NCI-H446 (cell line): ENCODE measurements at regions not wholly inside any gene's neighbourhood (a gene's known extent, or its start where the extent isn't known, plus 50 kb on each side); places are given as distances from the start of the nearest gene placed in this dataset.
A peak's percentile ranks its signal among the peaks of the same experiment; 100 is the strongest.

ENCODE experiments used
- DNase-seq, 2 experiments: peaks; one replicate each; lab custom pipeline; 2025; lab: John Stamatoyannopoulos, UW

- DNase-seq: peak in 1 of 2 experiments; percentile 66
Observed at GRCh38 chr12:67426067-67426466, 156.9 kb downstream of the CAND1 start.

DNA sequence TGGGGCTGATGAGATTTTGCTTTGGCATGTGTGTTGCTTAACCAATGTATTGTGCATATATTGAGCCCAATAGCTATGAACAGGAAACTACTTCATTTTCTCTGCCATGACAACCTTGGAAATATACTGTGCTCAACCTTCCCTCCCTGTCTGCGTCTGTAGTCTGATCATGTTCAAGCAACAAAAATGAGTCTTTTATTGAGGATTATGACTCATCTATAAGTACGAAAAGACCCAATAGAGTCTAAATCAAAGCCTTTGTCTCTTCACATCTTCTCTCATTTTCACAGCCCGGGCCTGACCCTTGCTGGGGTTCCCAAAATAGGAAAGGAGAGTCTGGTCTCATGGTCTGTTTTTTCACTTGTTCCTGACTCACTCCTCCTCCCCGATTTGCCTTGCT is 158.2 kb downstream of the CAND1 start:
- no peak for DNase-seq

DNA sequence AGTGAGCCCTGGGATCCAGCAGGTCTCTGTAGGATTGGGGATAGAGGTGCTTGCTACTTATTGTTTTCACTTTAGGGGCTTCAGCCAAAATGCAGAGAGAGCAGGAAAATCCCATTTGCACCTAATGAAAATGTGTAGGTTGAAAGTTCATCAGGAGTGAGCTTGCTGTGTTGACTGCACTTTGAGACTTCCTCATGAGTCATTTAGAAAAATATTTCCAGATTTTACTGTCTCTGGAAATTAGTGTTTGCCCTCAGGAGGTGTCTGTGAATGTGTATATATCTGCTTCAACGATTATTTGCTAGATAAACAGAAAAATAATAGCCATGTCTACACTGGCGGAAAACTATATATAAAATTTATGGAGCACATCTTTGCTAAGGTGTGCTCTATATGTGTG is 159.3 kb downstream of the CAND1 start:
- DNase-seq: no peak

DNA sequence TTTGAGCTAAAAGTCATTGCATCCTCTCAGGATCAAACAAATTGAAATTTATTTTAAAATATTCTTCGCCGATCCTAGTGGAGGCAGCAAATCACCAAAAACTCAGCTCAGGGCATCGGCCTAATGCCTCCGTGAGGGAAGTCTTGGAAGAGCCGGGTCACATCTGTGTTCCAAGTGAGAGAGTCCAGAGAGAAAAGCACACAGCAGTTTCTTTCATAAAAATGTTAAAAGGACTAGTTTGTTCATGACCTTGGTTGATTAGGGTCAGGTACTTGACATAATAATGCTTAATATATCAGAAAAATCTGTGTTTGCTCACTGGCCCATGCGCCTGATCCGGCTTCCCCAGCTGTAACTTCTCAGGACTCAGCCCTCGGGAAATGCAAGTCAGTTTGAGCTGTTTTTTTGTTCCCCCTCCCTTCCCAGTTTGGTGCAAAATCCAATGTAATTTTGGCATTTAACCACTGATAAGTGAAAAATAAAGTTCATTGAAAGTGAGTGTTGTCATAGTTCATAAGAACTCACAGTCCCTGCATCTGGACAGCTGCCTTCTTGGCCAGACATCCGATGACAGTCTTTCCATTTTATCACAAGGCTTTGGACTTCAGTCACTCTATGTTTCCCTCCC is 161.7 kb downstream of the CAND1 start:
- peak in 1 of 2 experiments; percentile 67 for DNase-seq

- DNase-seq: no peak
Observed at GRCh38 chr12:67431411-67432020, 162.4 kb downstream of the CAND1 start.

- DNase-seq: peak in 1 of 2 experiments; percentile 37
Observed at GRCh38 chr12:67433385-67434175, 164.4 kb downstream of the CAND1 start.

DNA sequence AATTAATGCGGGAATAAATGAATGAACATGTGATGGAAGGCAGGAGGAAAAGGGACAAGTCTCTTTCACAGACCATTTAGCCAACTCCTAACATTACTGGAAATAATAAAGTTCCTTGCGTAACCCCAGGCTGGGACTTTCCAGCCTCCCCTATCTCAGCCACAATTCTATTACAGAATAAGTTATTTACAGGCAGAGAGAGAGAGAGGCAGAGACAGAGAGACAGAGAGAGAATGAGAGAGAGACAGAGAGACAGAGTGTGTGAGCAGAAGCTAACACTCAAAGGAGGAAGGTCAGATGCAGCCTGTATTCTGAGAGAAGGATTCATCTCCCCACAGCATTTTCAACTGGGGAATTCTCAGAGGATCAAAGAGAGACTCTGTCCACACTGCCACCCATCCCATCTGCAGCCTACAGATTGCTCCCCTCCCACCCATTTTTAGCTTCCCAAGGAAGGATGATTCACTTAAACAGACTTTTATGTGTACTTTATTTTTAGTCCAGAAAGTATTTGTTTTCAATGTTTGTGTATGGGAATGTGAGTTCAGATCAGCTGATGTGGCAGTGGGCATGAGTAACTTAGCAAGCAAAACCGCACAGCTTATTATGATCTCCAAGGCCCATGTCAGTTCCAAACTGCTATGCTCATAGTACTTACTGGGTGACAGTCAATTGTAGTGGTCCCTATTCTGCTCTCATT is 165.7 kb downstream of the CAND1 start:
- DNase-seq: no peak

DNA sequence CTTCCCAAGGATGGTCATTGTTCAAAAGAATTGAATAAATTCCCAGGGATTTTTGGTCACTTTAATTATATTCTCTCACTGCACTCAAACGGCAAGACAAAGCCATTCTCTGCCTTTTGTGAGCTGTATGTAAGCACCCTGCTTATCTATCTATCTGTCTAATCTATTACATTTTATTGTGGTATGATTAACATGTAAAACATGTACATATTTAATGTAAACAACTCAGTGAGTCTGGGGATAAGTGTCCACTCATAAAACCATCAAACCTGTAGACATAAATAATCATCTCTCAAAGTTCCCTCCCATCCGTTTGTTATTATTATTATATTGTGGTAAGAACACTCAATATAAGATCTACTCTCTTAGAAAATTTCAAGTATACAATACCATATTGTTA is 167.1 kb downstream of the CAND1 start:
- no peak for DNase-seq

GRCh38 chr12:67437011-67437410 is 167.9 kb downstream of the CAND1 start:
- no peak for DNase-seq

GRCh38 chr12:67439611-67440010 is 170.5 kb downstream of the CAND1 start:
- DNase-seq: no peak

DNA sequence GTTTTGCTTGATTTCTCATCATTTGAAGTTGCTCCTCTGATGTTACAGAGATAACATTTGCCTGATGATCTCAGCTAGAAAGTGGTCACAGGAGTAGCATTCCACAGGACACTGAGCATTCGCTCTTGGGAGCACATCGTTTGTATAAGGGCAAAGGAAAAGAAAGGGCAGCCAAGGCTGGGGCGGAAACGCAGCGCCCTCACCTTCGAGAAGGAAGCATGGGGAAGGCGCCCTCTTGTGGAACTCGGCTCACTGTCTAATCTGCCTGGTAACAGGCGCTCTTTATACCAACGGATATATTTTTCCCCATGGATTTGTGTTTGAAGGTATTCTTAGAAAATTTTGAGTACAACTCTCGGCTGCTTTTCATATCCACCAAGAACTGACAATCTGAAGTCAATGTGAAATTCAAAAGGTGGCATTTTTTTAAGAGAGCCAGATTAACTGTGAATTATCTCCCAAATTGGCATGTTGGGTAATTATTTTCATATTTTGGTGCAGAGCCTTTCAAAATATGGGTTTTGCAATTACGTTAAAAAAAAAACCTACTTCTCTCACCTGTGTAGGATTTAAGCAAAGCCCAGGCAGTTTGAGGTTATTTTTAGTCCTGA is 172.7 kb downstream of the CAND1 start:
- peak; percentile 82 to 86 for DNase-seq

DNA sequence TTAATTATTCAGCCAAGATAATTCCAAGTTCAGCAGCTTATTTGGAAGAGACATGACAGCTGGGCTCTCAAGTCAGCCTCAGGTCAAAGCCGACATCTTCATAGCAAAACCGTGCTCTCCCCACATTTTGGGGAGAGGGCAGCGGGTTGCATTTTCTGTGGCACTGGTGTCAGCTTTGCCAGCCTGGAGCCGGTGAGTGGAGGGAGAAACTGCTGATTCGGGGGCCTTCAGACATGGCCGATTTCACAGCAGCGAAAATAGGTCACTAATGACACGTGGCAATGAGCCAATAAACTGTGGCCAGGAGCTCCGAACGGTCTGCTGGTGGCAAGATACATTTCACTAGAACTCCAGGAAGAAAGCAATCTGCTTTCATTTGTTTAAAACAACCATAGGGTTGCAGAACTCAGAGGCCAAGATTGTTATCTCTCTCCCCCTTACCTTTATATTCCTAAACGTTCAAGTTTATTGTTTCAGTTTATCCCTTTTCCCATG is 173.2 kb downstream of the CAND1 start:
- DNase-seq: peak; percentile 66 to 85

DNA sequence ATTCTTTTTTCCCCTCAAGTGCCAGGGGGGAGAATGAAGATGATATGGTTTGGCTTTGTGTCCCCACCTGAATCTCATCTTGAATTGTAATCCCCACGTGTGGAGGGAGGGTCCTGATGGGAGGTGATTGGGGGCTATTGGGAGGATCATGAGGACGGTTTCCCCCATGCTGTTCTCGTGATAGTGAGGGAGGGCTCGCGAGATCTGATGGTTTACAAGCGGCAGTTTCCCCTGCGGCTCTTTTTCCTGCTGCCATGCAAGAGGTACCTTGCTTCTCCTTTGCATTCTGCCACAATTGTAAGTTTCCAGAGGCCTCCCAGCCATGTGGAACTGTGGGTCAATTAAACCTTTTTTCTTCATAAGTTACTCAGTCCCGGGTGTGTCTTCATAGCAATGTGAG is 173.7 kb downstream of the CAND1 start:
- DNase-seq: no peak

DNA sequence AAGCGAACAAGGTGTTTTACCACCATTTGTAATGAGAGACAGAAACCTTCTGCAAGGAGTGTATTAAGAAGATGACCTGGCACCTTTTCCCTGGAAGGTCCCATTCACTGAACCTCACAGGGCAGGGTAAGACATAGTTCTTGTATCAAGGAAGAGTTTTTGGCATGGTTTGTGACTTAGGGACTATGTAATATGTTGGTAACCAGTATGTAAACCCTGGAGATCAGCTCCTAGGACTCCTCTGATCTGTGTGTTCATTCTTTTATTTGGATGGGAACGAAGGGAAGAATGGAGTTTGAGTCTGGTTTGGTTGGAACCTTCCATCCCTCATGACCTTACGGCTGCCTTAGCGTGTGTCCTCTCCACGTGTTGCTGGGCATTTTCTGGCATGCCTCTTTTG is 175.4 kb downstream of the CAND1 start:
- no peak for DNase-seq

DNA sequence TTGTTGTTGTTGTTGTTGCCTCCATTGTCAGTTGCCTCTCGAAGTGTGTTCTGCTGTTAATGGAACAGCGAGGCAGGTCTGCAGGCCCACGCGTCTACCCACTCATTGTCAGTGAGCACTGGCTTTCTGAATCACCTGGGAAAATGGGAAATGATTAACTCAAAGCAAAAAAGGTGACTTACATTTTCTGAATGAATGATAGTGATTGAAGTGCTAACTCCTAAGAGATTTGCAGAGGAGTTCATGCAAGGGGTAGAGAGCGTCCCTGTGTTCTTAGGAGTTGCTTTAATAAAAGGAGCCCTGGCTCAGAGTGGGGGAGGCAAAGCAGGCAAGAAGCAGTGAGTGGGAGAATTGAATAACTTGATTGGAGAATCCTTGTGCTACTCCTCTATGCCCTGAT is 177.6 kb downstream of the CAND1 start:
- DNase-seq: no peak

DNA sequence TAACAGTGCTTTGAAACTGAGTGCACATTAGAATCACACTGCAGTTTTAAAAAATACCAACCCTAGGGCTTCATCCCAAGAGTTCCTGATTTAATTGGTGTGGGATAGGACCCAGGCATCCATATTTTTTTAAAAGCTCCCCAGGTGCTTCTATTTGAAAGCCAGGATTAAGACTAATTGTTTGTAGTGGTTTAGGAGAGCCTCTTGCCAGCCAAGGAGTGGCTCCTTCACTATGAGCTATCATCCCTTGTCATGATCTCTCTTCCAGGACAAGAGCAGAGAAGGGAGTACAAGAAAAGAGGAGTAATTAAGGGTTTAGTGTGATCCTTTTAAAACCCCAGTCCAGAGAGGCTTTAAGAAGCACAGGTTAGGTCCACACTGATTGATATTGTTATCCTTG is 178.0 kb downstream of the CAND1 start:
- no peak for DNase-seq

GRCh38 chr12:67449591-67450052 is 180.5 kb downstream of the CAND1 start:
- DNase-seq: no peak

GRCh38 chr12:67450441-67450840 is 181.3 kb downstream of the CAND1 start:
- no peak for DNase-seq

DNA sequence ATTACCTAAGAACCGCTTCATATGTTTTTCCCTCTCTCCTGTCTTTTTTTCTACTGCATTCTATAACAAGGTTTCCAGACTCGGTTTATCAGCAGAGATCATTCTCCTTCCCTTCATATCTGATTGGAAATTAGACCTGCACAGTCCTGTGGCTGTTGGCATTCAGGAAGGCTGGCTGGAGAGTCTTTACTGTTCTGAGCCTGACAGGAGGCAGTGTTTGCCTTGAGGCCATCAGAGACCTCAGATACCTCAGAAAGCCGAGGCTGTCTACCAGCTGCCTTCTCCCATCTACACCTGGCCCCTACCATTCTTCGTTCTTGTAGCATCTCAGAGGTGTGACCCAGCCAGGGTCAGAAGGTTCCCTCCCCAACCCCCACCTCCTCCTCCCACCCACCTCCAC is 182.0 kb downstream of the CAND1 start:
- no peak for DNase-seq

- DNase-seq: no peak
Observed at GRCh38 chr12:67452119-67452805, 183.1 kb downstream of the CAND1 start.

- no peak for DNase-seq
Observed at GRCh38 chr12:67453191-67453590, 184.0 kb downstream of the CAND1 start.
